SU-DHL-6 (cell line): ENCODE measurements at regions not wholly inside any gene's neighbourhood (a gene's known extent, or its start where the extent isn't known, plus 50 kb on each side); places are given as distances from the start of the nearest gene placed in this dataset.

Source experiments
- EZH2phosphoT487 ChIP-seq: fragments of 200-600 bp; sonication (generic), shearing (Covaris generic); conservative IDR thresholded peaks from 2 replicates; pipeline ENCODE4 v1.6.1; 2018; ENCODE audit warnings: mild to moderate bottlenecking, antibody characterized with exemption, low read length, moderate library complexity, mixed read lengths
- TF ChIP-seq, protein P1 (sequence below): fragments of 200-600 bp; sonication (generic); IDR thresholded peaks from one replicate; pipeline ENCODE4 v1.5.1; 2017; ENCODE audit warnings: antibody characterized with exemption, mild to moderate bottlenecking, low read length, moderate library complexity; ENCODE audit not compliant: insufficient read depth, poor library complexity, severe bottlenecking

GRCh38 chr16:64669573-64669972, 452.3 kb downstream of the CDH11 start:
- no peak for TF ChIP-seq EZH2phosphoT487
- TF ChIP-seq, protein P1, sequence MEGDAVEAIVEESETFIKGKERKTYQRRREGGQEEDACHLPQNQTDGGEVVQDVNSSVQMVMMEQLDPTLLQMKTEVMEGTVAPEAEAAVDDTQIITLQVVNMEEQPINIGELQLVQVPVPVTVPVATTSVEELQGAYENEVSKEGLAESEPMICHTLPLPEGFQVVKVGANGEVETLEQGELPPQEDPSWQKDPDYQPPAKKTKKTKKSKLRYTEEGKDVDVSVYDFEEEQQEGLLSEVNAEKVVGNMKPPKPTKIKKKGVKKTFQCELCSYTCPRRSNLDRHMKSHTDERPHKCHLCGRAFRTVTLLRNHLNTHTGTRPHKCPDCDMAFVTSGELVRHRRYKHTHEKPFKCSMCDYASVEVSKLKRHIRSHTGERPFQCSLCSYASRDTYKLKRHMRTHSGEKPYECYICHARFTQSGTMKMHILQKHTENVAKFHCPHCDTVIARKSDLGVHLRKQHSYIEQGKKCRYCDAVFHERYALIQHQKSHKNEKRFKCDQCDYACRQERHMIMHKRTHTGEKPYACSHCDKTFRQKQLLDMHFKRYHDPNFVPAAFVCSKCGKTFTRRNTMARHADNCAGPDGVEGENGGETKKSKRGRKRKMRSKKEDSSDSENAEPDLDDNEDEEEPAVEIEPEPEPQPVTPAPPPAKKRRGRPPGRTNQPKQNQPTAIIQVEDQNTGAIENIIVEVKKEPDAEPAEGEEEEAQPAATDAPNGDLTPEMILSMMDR = no peak
